ENCODE measurements at regions not wholly inside any gene's neighbourhood (a gene's known extent, or its start where the extent isn't known, plus 50 kb on each side); places are given as distances from the start of the nearest gene placed in this dataset.

DNA sequence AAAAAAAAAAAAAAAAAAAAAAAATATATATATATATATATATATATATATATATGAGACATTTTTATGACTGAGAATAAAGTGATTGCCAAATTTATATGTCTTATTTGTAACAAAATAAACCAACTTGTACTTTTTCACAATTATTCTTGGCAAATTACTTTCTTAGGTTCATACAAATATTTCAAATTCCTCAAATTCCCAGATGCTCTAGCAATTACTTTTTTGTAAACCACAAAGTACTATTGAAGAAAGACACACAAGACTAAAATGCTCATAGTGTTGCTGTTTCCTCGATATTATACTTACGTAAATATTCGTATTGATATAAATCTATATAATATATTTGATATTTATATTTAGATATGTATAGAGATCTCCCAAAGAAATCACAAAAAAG is 390.0 kb downstream of the FAT4 start:
- TF ChIP-seq CHD1 (IDR thresholded peaks at IDR 0.05; ENCODE audit: low read depth, low read length): no peak
- TF ChIP-seq FOXK2 (IDR thresholded peaks at IDR 0.05): no peak
- no peak for TF ChIP-seq SMAD1 (IDR thresholded peaks at IDR 0.05; ENCODE audit: low read depth, partially characterized antibody)
- TF ChIP-seq TCF3 (IDR thresholded peaks at IDR 0.05; ENCODE audit: borderline replicate concordance, insufficient read depth, low read depth, low read length): no peak
- no peak for TF ChIP-seq POLR2A (IDR thresholded peaks at IDR 0.05; ENCODE audit: low read depth, low read length)
- TF ChIP-seq CREM (IDR thresholded peaks at IDR 0.05; ENCODE audit: low read depth): no peak
- TF ChIP-seq CREB1 (IDR thresholded peaks at IDR 0.05; ENCODE audit: low read depth): no peak
- no peak for TF ChIP-seq MYC (IDR thresholded peaks at IDR 0.05; ENCODE audit: insufficient read depth, insufficient read length, insufficient replicate concordance, low read length, severe bottlenecking)
- TF ChIP-seq STAT3 (IDR thresholded peaks at IDR 0.05; ENCODE audit: low read depth, low read length): no peak
- TF ChIP-seq HDGF (IDR thresholded peaks at IDR 0.05): no peak
- no peak for TF ChIP-seq RAD51 (IDR thresholded peaks at IDR 0.05)
- no peak for TF ChIP-seq IKZF1 (conservative IDR thresholded peaks at IDR 0.05)
- TF ChIP-seq POLR2AphosphoS5 (IDR thresholded peaks at IDR 0.05; ENCODE audit: low read length): no peak
- TF ChIP-seq, protein P1, sequence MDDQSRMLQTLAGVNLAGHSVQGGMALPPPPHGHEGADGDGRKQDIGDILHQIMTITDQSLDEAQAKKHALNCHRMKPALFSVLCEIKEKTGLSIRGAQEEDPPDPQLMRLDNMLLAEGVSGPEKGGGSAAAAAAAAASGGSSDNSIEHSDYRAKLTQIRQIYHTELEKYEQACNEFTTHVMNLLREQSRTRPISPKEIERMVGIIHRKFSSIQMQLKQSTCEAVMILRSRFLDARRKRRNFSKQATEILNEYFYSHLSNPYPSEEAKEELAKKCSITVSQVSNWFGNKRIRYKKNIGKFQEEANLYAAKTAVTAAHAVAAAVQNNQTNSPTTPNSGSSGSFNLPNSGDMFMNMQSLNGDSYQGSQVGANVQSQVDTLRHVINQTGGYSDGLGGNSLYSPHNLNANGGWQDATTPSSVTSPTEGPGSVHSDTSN (IDR thresholded peaks at IDR 0.05; ENCODE audit: insufficient replicate concordance, low read depth, low read length): no peak
- no peak for TF ChIP-seq EED (IDR thresholded peaks at IDR 0.05; ENCODE audit: low read depth)
- TF ChIP-seq KDM1A (IDR thresholded peaks at IDR 0.05; ENCODE audit: borderline replicate concordance): no peak
- WGBS (ENCODE audit: insufficient coverage, insufficient replicate concordance, low lambda C conversion rate, missing lambda C conversion rate): 50% methylated on average over 3 of the region's 3 CpGs
- BruUV-seq (replicated peaks): no TSS peak
- Histone ChIP-seq H3K9ac (ENCODE audit: control insufficient read depth, insufficient read depth, low read length) (no peak overlapping the region), H3K27ac (ENCODE audit: control insufficient read depth, insufficient read depth) (no peak overlapping the region), H3K9me3 (replicated peaks; ENCODE audit: control insufficient read depth, insufficient read depth, low read length) (no peaks in the 10 kb centered on the region), H3K36me3 (ENCODE audit: control insufficient read depth in 2 of 2, insufficient read depth in 2 of 2, low read length in 1 of 2) (no peaks in the 10 kb centered on the region), H4K20me1 (ENCODE audit: control insufficient read depth, insufficient read depth) (no peaks in the 10 kb centered on the region), H3K4me3 (no peak overlapping the region), H3K4me2 (ENCODE audit: control insufficient read depth, insufficient read depth) (no peak overlapping the region), H3K79me2 (ENCODE audit: control insufficient read depth, insufficient read depth, low read length) (no peaks in the 10 kb centered on the region), H3K4me1 (ENCODE audit: control insufficient read depth, insufficient read depth, low read length) (no peaks in the 10 kb centered on the region), H2AFZ (ENCODE audit: control insufficient read depth, low read depth, low read length) (no peak overlapping the region), H3K27me3 (replicated peaks in 1 of 2; ENCODE audit: control insufficient read depth in 2 of 2, insufficient read depth in 2 of 2, low read length in 1 of 2) (no peaks in the 10 kb centered on the region)
- ChIA-PET POLR2A (no interaction called here), SMC1A (ENCODE audit: uncharacterized antibody, unreplicated experiment) (no interaction called here), CTCF (no interaction called here), RAD21 (ENCODE audit: unreplicated experiment) (no interaction called here)
- DNase-seq (ENCODE audit: low read depth, low spot score) (no peak), ATAC-seq (no peak), FAIRE-seq (no peak)
- in situ Hi-C loops (cut with MboI) (no loop called here), intact Hi-C loops (cut with micrococcal nuclease; ENCODE audit: unreplicated experiment) (no loop called here)
